PC-9 (cell line): ENCODE measurements at regions not wholly inside any gene's neighbourhood (a gene's known extent, or its start where the extent isn't known, plus 50 kb on each side); places are given as distances from the start of the nearest gene placed in this dataset.

ENCODE experiments used
- BruUV-seq: library from RNA; stranded (reverse); fragments of 400-500 nt; replicated peaks from 2 replicates; lab custom pipeline; 2021; lab: Mats Ljungman, UMichigan
- CTCF ChIA-PET: fragments of 300-600 bp; sonication (Branson Sonifier 250); formaldehyde crosslinking; loops from one replicate; lab custom pipeline; 2022; ENCODE audit warnings: antibody characterized with exemption; lab: Charles Lee
- POLR2A ChIA-PET: fragments of 300-600 bp; sonication (Branson Sonifier 250); formaldehyde crosslinking; loops from one replicate; lab custom pipeline; 2022; ENCODE audit warnings: antibody characterized with exemption; ENCODE audit not compliant: unreplicated experiment; lab: Charles Lee
- DNase-seq, 2 experiments: peaks; one replicate each; pipeline versions ENCODE4 v3.0.0 to v3.0.0-alpha.2; 2015 to 2022; ENCODE audit warnings: mixed read lengths in 1 of 2
- H2AFZ ChIP-seq: fragments of 200-600 bp; sonication (generic); 2 replicates; pipeline ENCODE4 v1.8.1; 2017; ENCODE audit warnings: antibody characterized with exemption
- H3F3A ChIP-seq: fragments of 200-600 bp; sonication (generic); 2 replicates; pipeline ENCODE4 v1.8.1; 2017; ENCODE audit warnings: antibody characterized with exemption, mild to moderate bottlenecking, low read depth; ENCODE audit not compliant: insufficient read depth
- H3K27ac ChIP-seq: fragments of 200-600 bp; sonication (generic); 2 replicates; pipeline ENCODE4 v1.6.1; 2016; ENCODE audit warnings: mixed run types
- H3K27me3 ChIP-seq: fragments of 200-600 bp; sonication (generic); 2 replicates; pipeline ENCODE4 v1.6.1; 2016; ENCODE audit warnings: low read depth, mixed run types; ENCODE audit not compliant: insufficient read depth
- H3K36me3 ChIP-seq: fragments of 200-600 bp; sonication (generic); 2 replicates; pipeline ENCODE4 v1.6.1; 2016; ENCODE audit warnings: low read depth, mixed run types
- H3K4me1 ChIP-seq: fragments of 200-600 bp; sonication (generic); replicated peaks from 2 replicates; pipeline ENCODE4 v1.6.1; 2016; ENCODE audit warnings: mixed run types; ENCODE audit not compliant: insufficient read depth
- H3K4me2 ChIP-seq: fragments of 200-600 bp; sonication (generic); 2 replicates; pipeline ENCODE4 v1.6.1; 2017; ENCODE audit warnings: mixed run types
- H3K4me3 ChIP-seq: fragments of 200-600 bp; sonication (generic); 2 replicates; pipeline ENCODE4 v1.6.1; 2016; ENCODE audit warnings: mixed run types
- H3K79me2 ChIP-seq: fragments of 200-600 bp; sonication (generic); 2 replicates; pipeline ENCODE4 v1.6.1; 2017; ENCODE audit warnings: low read depth, mixed run types
- H3K9me2 ChIP-seq: fragments of 200-600 bp; sonication (generic); 2 replicates; pipeline ENCODE4 v1.8.1; 2017; ENCODE audit warnings: mild to moderate bottlenecking; ENCODE audit not compliant: insufficient read depth
- H3K9me3 ChIP-seq: fragments of 200-600 bp; sonication (generic); 2 replicates; pipeline ENCODE4 v1.8.1; 2016; ENCODE audit warnings: low read depth; ENCODE audit not compliant: insufficient read depth
- H4K20me1 ChIP-seq: fragments of 200-600 bp; sonication (generic); 2 replicates; pipeline ENCODE4 v1.8.1; 2017; ENCODE audit not compliant: insufficient read depth
- EZH2 ChIP-seq: fragments of 200-600 bp; sonication (generic); IDR thresholded peaks from 2 replicates; pipeline ENCODE4 v1.8.0; 2017; ENCODE audit warnings: antibody characterized with exemption, low read depth
- intact Hi-C: fragments of 100-400 bp; cut with micrococcal nuclease; formaldehyde crosslinking; loops from one replicate; pipeline ENCODE4 v1.10.0; 2022; ENCODE audit not compliant: unreplicated experiment
- TF ChIP-seq, protein P1 (sequence below): fragments of 200-600 bp; sonication (generic); conservative IDR thresholded peaks from 2 replicates; pipeline ENCODE4 v1.6.1; 2017; ENCODE audit warnings: mixed run types, antibody characterized with exemption, mild to moderate bottlenecking, moderate library complexity

DNA sequence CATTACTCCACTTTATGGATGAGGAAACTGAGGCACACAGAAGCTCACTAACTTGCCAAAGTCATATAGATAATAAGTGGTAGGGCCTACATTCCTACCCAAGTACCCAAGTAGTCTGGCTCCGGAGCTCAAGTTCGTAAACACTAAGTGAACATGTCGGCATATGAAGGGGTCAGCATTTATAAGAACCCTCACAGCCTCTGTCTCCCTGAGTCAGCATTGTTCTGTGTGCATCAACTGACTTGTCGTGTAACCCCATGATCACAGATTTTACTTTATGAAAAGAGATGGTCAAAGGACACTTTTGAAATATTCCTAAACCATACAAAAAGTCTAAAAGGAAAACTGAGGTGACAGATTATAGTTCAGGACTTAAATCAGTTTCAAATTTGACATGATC, 260.1 kb upstream of the CCDC54 start:
- Histone ChIP-seq H2AFZ (no peak overlapping the region; the same call in 1 of the 2 replicates), H3K4me3 (no peak overlapping the region), H3F3A (no peaks in the 10 kb centered on the region), H3K27ac (no peak overlapping the region), H3K9me2 (no peaks in the 10 kb centered on the region), H3K36me3 (no peaks in the 10 kb centered on the region), H3K4me1 (no peaks in the 10 kb centered on the region), H3K79me2 (no peaks in the 10 kb centered on the region), H3K9me3 (no peaks in the 10 kb centered on the region), H3K27me3 (no peaks in the 10 kb centered on the region), H3K4me2 (no peak overlapping the region), H4K20me1 (no peaks in the 10 kb centered on the region)
- POLR2A ChIA-PET: no interaction called here
- BruUV-seq: no TSS peak
- DNase-seq: no peak
- intact Hi-C loops: loop anchor here (5.0 kb wide), 1 partner anchor 1750 kb away; the partner anchor contains the start of gene ALCAM
- TF ChIP-seq, protein P1, sequence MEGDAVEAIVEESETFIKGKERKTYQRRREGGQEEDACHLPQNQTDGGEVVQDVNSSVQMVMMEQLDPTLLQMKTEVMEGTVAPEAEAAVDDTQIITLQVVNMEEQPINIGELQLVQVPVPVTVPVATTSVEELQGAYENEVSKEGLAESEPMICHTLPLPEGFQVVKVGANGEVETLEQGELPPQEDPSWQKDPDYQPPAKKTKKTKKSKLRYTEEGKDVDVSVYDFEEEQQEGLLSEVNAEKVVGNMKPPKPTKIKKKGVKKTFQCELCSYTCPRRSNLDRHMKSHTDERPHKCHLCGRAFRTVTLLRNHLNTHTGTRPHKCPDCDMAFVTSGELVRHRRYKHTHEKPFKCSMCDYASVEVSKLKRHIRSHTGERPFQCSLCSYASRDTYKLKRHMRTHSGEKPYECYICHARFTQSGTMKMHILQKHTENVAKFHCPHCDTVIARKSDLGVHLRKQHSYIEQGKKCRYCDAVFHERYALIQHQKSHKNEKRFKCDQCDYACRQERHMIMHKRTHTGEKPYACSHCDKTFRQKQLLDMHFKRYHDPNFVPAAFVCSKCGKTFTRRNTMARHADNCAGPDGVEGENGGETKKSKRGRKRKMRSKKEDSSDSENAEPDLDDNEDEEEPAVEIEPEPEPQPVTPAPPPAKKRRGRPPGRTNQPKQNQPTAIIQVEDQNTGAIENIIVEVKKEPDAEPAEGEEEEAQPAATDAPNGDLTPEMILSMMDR: no peak
- no peak for TF ChIP-seq EZH2
- CTCF ChIA-PET: no interaction called here

DNA sequence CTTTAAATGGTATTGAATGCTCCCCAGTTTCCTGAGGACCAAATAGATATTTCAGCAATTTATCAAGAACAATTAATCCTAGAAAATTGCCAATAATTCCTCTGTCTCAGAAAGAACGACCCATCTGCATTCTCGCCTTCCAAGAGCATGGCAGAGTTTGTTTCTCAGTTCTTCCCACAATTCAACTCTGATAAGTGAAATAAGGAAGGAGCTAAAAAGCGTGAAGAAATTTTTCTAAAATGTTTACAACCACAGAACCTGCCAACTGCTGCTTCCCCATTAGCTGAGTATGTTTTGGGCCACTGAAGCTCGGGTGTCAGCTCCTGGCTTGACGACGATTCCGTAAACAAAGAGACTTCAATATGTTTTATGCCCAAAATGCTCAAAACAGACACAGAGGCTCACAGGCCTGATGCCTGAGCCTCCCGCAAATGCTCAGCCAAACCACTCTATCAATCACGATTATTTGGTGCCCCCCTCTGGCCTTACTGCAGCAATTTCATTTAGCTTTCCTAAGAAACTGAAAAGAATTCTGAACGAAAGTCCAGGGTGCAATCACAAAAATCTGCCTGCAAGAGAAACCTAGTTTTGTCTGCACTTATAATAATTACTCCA, 259.2 kb upstream of the CCDC54 start:
- Histone ChIP-seq H3K9me2 (no peaks in the 10 kb centered on the region), H2AFZ (peak overlapping the region; percentile 25; the same call in 1 of the 2 replicates), H3K4me3 (no peak overlapping the region), H3K4me2 (no peak overlapping the region), H3K4me1 (no peaks in the 10 kb centered on the region), H3K36me3 (no peaks in the 10 kb centered on the region), H3K27me3 (no peaks in the 10 kb centered on the region), H3K9me3 (no peaks in the 10 kb centered on the region), H3K79me2 (no peaks in the 10 kb centered on the region), H3K27ac (no peak overlapping the region), H4K20me1 (no peaks in the 10 kb centered on the region), H3F3A (no peaks in the 10 kb centered on the region)
- no TSS peak for BruUV-seq
- peak in 1 of 2 experiments; percentile 38 for DNase-seq
- ChIA-PET CTCF (no interaction called here), POLR2A (no interaction called here)
- intact Hi-C loops: loop anchor here (5.0 kb wide), 1 partner anchor 1751 kb away; the partner anchor contains the start of gene ALCAM
- TF ChIP-seq, protein P1: peak; percentile 83
- no peak for TF ChIP-seq EZH2

DNA sequence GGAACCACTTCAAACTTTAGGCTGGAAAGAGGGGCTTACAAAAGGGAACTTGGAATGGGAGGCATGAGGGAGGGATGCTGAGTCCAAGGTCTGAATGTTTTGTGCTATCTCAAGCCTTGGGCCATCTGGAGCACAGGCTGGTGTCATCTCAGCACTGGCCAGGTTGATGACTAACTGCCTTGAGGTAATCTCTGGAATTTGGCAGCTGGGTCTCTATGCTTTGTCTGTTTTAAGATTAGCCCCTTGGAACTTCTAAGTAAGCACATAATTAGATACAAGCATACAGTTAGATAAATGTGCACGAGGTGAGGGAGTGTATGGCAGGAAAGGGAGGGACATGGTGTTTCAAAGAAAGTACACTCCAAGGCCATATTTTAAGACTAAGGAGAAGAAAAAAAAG, 252.4 kb upstream of the CCDC54 start:
- Histone ChIP-seq H3K36me3 (no peaks in the 10 kb centered on the region), H4K20me1 (no peaks in the 10 kb centered on the region), H3K9me2 (no peaks in the 10 kb centered on the region), H2AFZ (no peak overlapping the region), H3K27me3 (no peaks in the 10 kb centered on the region), H3K4me2 (no peak overlapping the region), H3F3A (no peaks in the 10 kb centered on the region), H3K27ac (no peak overlapping the region), H3K79me2 (no peaks in the 10 kb centered on the region), H3K4me3 (no peak overlapping the region), H3K4me1 (no peaks in the 10 kb centered on the region), H3K9me3 (peaks cover 6% of the 10 kb centered on the region; the same call in 1 of the 2 replicates)
- ChIA-PET CTCF (no interaction called here), POLR2A (no interaction called here)
- no TSS peak for BruUV-seq
- no peak for DNase-seq
- TF ChIP-seq EZH2: no peak
- intact Hi-C loops: no loop called here

DNA sequence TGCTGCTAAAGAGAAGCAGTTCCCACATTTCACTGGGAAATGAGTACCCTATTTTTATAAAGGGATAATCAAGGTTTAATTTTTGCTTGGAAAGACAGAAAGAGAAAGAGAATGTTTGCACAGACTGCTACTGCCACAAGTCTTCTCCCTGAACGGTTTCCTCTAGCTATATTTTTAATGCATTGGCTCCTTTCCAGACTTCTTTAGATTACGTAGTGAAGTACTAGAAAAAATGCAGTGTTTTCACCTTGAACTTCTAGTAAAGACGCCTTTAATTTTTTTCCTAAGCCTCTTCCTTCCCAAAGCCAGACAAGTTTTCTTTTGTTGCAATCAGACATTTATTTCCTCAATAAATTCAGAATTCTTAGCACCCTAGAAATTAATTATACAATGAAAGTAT, 248.3 kb upstream of the CCDC54 start:
- H3K79me2 ChIP-seq: no peaks in the 10 kb centered on the region
- H3K9me2 ChIP-seq: no peaks in the 10 kb centered on the region
- intact Hi-C loops: no loop called here
- ChIA-PET CTCF (no interaction called here), POLR2A (no interaction called here)
- no peak overlapping the region for H2AFZ ChIP-seq
- no peaks in the 10 kb centered on the region for H3K36me3 ChIP-seq
- H3K9me3 ChIP-seq: peaks cover 6% of the 10 kb centered on the region; the same call in 1 of the 2 replicates
- no peaks in the 10 kb centered on the region for H3K27me3 ChIP-seq
- H3K4me1 ChIP-seq: no peaks in the 10 kb centered on the region
- H3K4me2 ChIP-seq: no peak overlapping the region
- no peaks in the 10 kb centered on the region for H4K20me1 ChIP-seq
- DNase-seq: no peak
- no peak overlapping the region for H3K4me3 ChIP-seq
- BruUV-seq: no TSS peak
- no peaks in the 10 kb centered on the region for H3F3A ChIP-seq
- TF ChIP-seq EZH2: no peak
- TF ChIP-seq, protein P1: no peak
- no peak overlapping the region for H3K27ac ChIP-seq
